Body of pancreas (tissue), 4 donors: ENCODE measurements at regions not wholly inside any gene's neighbourhood (a gene's known extent, or its start where the extent isn't known, plus 50 kb on each side); places are given as distances from the start of the nearest gene placed in this dataset.

Source experiments
- POLR2A ChIP-seq, 3 donors: fragments of 450-650 bp; IDR thresholded peaks; one replicate each; pipeline ENCODE4 v1.6.1; 2016; ENCODE audit warnings: antibody characterized with exemption in 3 of 3, mild to moderate bottlenecking in 2 of 3
- TF ChIP-seq, protein P1 (sequence below), 7 experiments: fragments of 450-650 bp in 4 of 7; fragments of 200-600 bp in 3 of 7; sonication (generic) in 3 of 7; IDR thresholded peaks; one replicate each; pipeline ENCODE4 v1.5.1; 2016 to 2019; ENCODE audit warnings: antibody characterized with exemption in 7 of 7

DNA sequence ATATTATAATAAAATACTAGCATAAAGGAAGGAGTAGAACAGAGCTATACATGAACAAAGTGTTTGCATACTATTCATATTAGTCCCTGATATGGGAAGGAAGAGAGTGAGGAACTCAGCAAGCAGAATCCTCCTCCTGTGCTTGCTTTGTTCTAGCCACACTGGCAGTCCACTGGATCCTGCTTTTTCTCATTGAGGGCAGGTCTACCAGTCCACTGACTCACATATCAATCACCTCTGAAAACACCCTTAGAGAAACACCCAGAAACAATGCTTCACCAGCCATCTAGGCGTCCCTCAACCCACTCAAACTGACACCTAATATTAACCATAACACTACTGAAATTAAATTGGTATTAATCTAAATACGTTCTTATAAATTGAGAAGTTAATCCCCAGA is 1861.7 kb upstream of the SEL1L start:
- TF ChIP-seq POLR2A (IDR thresholded peaks at IDR 0.05) = no peak
- TF ChIP-seq, protein P1, sequence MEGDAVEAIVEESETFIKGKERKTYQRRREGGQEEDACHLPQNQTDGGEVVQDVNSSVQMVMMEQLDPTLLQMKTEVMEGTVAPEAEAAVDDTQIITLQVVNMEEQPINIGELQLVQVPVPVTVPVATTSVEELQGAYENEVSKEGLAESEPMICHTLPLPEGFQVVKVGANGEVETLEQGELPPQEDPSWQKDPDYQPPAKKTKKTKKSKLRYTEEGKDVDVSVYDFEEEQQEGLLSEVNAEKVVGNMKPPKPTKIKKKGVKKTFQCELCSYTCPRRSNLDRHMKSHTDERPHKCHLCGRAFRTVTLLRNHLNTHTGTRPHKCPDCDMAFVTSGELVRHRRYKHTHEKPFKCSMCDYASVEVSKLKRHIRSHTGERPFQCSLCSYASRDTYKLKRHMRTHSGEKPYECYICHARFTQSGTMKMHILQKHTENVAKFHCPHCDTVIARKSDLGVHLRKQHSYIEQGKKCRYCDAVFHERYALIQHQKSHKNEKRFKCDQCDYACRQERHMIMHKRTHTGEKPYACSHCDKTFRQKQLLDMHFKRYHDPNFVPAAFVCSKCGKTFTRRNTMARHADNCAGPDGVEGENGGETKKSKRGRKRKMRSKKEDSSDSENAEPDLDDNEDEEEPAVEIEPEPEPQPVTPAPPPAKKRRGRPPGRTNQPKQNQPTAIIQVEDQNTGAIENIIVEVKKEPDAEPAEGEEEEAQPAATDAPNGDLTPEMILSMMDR (IDR thresholded peaks at IDR 0.05) = no peak
